IMR-90 (cell line): ENCODE measurements at regions not wholly inside any gene's neighbourhood (a gene's known extent, or its start where the extent isn't known, plus 50 kb on each side); places are given as distances from the start of the nearest gene placed in this dataset.

Experiments used
- ATAC-seq: fragments of 200-7000 bp; cut with Tn5 transposase; 2 replicates; pipeline ENCODE4 v1.9.1; 2020; ENCODE audit warnings: low read depth, mild to moderate bottlenecking, moderate library complexity
- BruUV-seq: library from RNA; stranded (reverse); fragments of 400-500 nt; replicated peaks from 2 replicates; lab custom pipeline; 2021; lab: Mats Ljungman, UMichigan
- CTCF ChIA-PET: fragments of 300-600 bp; formaldehyde crosslinking; extraction: SDS; loops from one replicate; lab custom pipeline; 2021; ENCODE audit warnings: antibody characterized with exemption; lab: Yijun Ruan, JAX
- POLR2A ChIA-PET: fragments of 300-600 bp; sonication (Branson Sonifier 250); formaldehyde crosslinking; loops from one replicate; lab custom pipeline; 2022; ENCODE audit warnings: antibody characterized with exemption; ENCODE audit not compliant: unreplicated experiment; lab: Charles Lee
- DNase-seq: peaks from one replicate; pipeline ENCODE4 v3.0.0; 2013
- H2AFZ ChIP-seq: replicated peaks from 2 replicates; pipeline ENCODE3; 2013; ENCODE audit warnings: low read length, mild to moderate bottlenecking; ENCODE audit not compliant: poor library complexity
- H2AK5ac ChIP-seq: 2 replicates; pipeline ENCODE4 v1.6.1; 2013; ENCODE audit warnings: low read depth, low read length, inconsistent platforms
- H2AK9ac ChIP-seq: replicated peaks from 2 replicates; pipeline ENCODE3; 2013; ENCODE audit warnings: mild to moderate bottlenecking, low read depth, low read length, moderate library complexity; ENCODE audit not compliant: poor library complexity
- H2BK120ac ChIP-seq: 2 replicates; pipeline ENCODE4 v1.6.1; 2013; ENCODE audit warnings: low read depth, low read length, inconsistent platforms
- H2BK15ac ChIP-seq: 3 replicates; pipeline ENCODE4 v1.6.1; 2013; ENCODE audit warnings: low read depth, low read length, inconsistent platforms
- H2BK20ac ChIP-seq: 2 replicates; pipeline ENCODE4 v1.6.1; 2013; ENCODE audit warnings: low read depth, mild to moderate bottlenecking, inconsistent platforms, low read length, moderate library complexity
- H2BK5ac ChIP-seq: 2 replicates; pipeline ENCODE4 v1.6.1; 2013; ENCODE audit warnings: mild to moderate bottlenecking, low read depth, low read length, inconsistent platforms; ENCODE audit not compliant: poor library complexity, severe bottlenecking
- H3K14ac ChIP-seq: replicated peaks from 2 replicates; pipeline ENCODE4 v1.6.1; 2013; ENCODE audit warnings: low read depth, low read length, inconsistent platforms
- H3K18ac ChIP-seq: 2 replicates; pipeline ENCODE4 v1.6.1; 2013; ENCODE audit warnings: low read depth, low read length, control low read depth
- H3K23ac ChIP-seq: 2 replicates; pipeline ENCODE4 v1.6.1; 2013; ENCODE audit warnings: low read depth, low read length, inconsistent platforms
- H3K27ac ChIP-seq: 2 replicates; pipeline ENCODE4 v1.5.1; 2013; ENCODE audit warnings: mild to moderate bottlenecking, control low read depth, low read length; ENCODE audit not compliant: insufficient read depth
- H3K27me3 ChIP-seq: 2 replicates; pipeline ENCODE4 v1.6.1; 2013; ENCODE audit warnings: low read length; ENCODE audit not compliant: control insufficient read depth, insufficient read depth
- H3K36me3 ChIP-seq: 2 replicates; pipeline ENCODE4 v1.6.1; 2013; ENCODE audit warnings: low read length, mixed read lengths; ENCODE audit not compliant: control insufficient read depth, insufficient read depth
- H3K4ac ChIP-seq: 2 replicates; pipeline ENCODE4 v1.6.1; 2013; ENCODE audit warnings: low read depth, low read length, inconsistent platforms
- H3K4me1 ChIP-seq: 2 replicates; pipeline ENCODE4 v1.6.1; 2013; ENCODE audit warnings: low read length, mixed read lengths; ENCODE audit not compliant: control insufficient read depth, insufficient read depth
- H3K4me2 ChIP-seq: 2 replicates; pipeline ENCODE4 v1.6.1; 2013; ENCODE audit warnings: low read depth, mild to moderate bottlenecking, control low read depth, low read length, moderate library complexity
- H3K4me3 ChIP-seq: 2 replicates; pipeline ENCODE4 v1.5.1; 2013; ENCODE audit warnings: low read depth, mild to moderate bottlenecking, control low read depth, low read length, moderate library complexity; ENCODE audit not compliant: insufficient read depth
- H3K56ac ChIP-seq: 2 replicates; pipeline ENCODE4 v1.6.1; 2013; ENCODE audit warnings: low read length, inconsistent platforms; ENCODE audit not compliant: insufficient read depth; ENCODE audit errors: extremely low read depth
- H3K79me1 ChIP-seq, 2 experiments: 2 replicates each; pipeline ENCODE4 v1.6.1; 2013; ENCODE audit warnings: low read length in 2 of 2, inconsistent platforms in 1 of 2, low read depth in 1 of 2
- H3K9ac ChIP-seq: 2 replicates; pipeline ENCODE4 v1.6.1; 2013; ENCODE audit warnings: low read depth, low read length, control low read depth
- H3K9me1 ChIP-seq: 2 replicates; pipeline ENCODE4 v1.6.1; 2013; ENCODE audit warnings: low read length, inconsistent platforms; ENCODE audit not compliant: insufficient read depth
- H3K9me3 ChIP-seq: 2 replicates; pipeline ENCODE4 v1.6.1; 2013; ENCODE audit warnings: low read length; ENCODE audit not compliant: control insufficient read depth, insufficient read depth
- H4K20me1 ChIP-seq: 2 replicates; pipeline ENCODE4 v1.6.1; 2013; ENCODE audit warnings: low read length, inconsistent platforms; ENCODE audit not compliant: insufficient read depth
- H4K5ac ChIP-seq: 2 replicates; pipeline ENCODE4 v1.6.1; 2013; ENCODE audit warnings: mild to moderate bottlenecking, low read depth, low read length, control low read depth
- H4K8ac ChIP-seq, 2 experiments: 2 replicates each; pipeline ENCODE4 v1.6.1; 2013; ENCODE audit warnings: low read depth in 2 of 2, low read length in 2 of 2, control low read depth in 1 of 2, inconsistent platforms in 1 of 2
- H4K91ac ChIP-seq: 2 replicates; pipeline ENCODE4 v1.6.1; 2013; ENCODE audit warnings: low read depth, low read length, inconsistent platforms; ENCODE audit not compliant: insufficient read depth
- MAFK ChIP-seq: IDR thresholded peaks from 2 replicates; pipeline ENCODE4 v1.6.1; 2012; ENCODE audit warnings: low read depth, low read length, improper control_type of control experiment
- POLR2A ChIP-seq: IDR thresholded peaks from 2 replicates; pipeline ENCODE4 v1.6.1; 2012; ENCODE audit warnings: mild to moderate bottlenecking, low read depth, low read length
- RAD21 ChIP-seq: IDR thresholded peaks from 2 replicates; pipeline ENCODE4 v1.6.1; 2012; ENCODE audit warnings: low read length, improper control_type of control experiment
- WGBS, 2 experiments: methylation state at CpG; one replicate each; pipeline versions ENCODE4 v1.1.5 to v1.1.7; 2013; ENCODE audit warnings: missing lambda C conversion rate in 2 of 2; ENCODE audit not compliant: insufficient read length in 1 of 2; ENCODE audit errors: extremely low coverage in 2 of 2; 5-methylcytosine and 5-hydroxymethylcytosine counted together
- dilution Hi-C: fragments of 300-500 bp; cut with HindIII; formaldehyde crosslinking; loops from one replicate; pipeline ENCODE4 v1.14.3; 2018; ENCODE audit warnings: low sequenced_read_pairs; ENCODE audit not compliant: unreplicated experiment
- in situ Hi-C: fragments of 300-500 bp; cut with MboI; formaldehyde crosslinking; loops from 3 replicates; pipeline ENCODE4 v1.14.3; 2019; ENCODE audit warnings: low sequenced_read_pairs, inconsistent platforms, mixed read lengths
- intact Hi-C: fragments of 100-400 bp; cut with micrococcal nuclease; formaldehyde crosslinking; loops from 2 replicates; pipeline ENCODE4 v1.10.0; 2022

- H3K27me3 ChIP-seq = no peaks in the 10 kb centered on the region
- no peak overlapping the region for H2BK120ac ChIP-seq
- H2AK5ac ChIP-seq = no peak overlapping the region
- POLR2A ChIA-PET = no interaction called here
- H3K23ac ChIP-seq = no peak overlapping the region
- H3K14ac ChIP-seq = no peak overlapping the region
- H3K4me3 ChIP-seq = no peak overlapping the region
- TF ChIP-seq RAD21 = no peak
- TF ChIP-seq POLR2A = no peak
- TF ChIP-seq MAFK = no peak
- no peak overlapping the region for H3K4me2 ChIP-seq
- H2AFZ ChIP-seq = no peak overlapping the region
- WGBS, 2 experiments = no CpG with 5 or more reads among the region's 5 CpGs
- dilution Hi-C loops (no loop called here), in situ Hi-C loops (no loop called here), intact Hi-C loops (no loop called here)
- peaks cover 7% of the 10 kb centered on the region; the same call in 1 of the 2 replicates for H3K9me3 ChIP-seq
- no peak overlapping the region for H4K91ac ChIP-seq
- no TSS peak for BruUV-seq
- no peak for DNase-seq
- no peak overlapping the region for H2BK15ac ChIP-seq
- H3K9me1 ChIP-seq = no peaks in the 10 kb centered on the region
- no peak overlapping the region for H2AK9ac ChIP-seq
- H4K20me1 ChIP-seq = no peaks in the 10 kb centered on the region
- CTCF ChIA-PET = no interaction called here
- no peak overlapping the region for H3K18ac ChIP-seq
- no peaks in the 10 kb centered on the region for H3K36me3 ChIP-seq
- H2BK5ac ChIP-seq = no peak overlapping the region
- no peak overlapping the region for H3K56ac ChIP-seq
- no peak overlapping the region for H3K4ac ChIP-seq
- H3K27ac ChIP-seq = no peak overlapping the region
- no peak overlapping the region for H3K9ac ChIP-seq
- H2BK20ac ChIP-seq = no peak overlapping the region
- H3K79me1 ChIP-seq = no peaks in the 10 kb centered on the region
- ATAC-seq = no peak
- no peaks in the 10 kb centered on the region for H3K4me1 ChIP-seq
- H4K5ac ChIP-seq = no peak overlapping the region
- H4K8ac ChIP-seq = no peak overlapping the region
These were observed 366.7 kb downstream of the BRINP1 start for GRCh38 chr9:119002491-119002890.
